Mucosa of stomach (tissue), 1 donor: ENCODE measurements at regions not wholly inside any gene's neighbourhood (a gene's known extent, or its start where the extent isn't known, plus 50 kb on each side); places are given as distances from the start of the nearest gene placed in this dataset.

ENCODE experiments used
- H3K27me3 ChIP-seq: one replicate; pipeline ENCODE4 v1.7.0; 2013; ENCODE audit warnings: mild to moderate bottlenecking, low read length; ENCODE audit not compliant: control insufficient read depth, insufficient read depth
- H3K36me3 ChIP-seq: one replicate; pipeline ENCODE4 v1.7.0; 2013; ENCODE audit warnings: low read length; ENCODE audit not compliant: control insufficient read depth, insufficient read depth
- H3K4me1 ChIP-seq: one replicate; pipeline ENCODE4 v1.7.0; 2013; ENCODE audit warnings: mild to moderate bottlenecking, low read length; ENCODE audit not compliant: control insufficient read depth, insufficient read depth
- H3K4me3 ChIP-seq: one replicate; pipeline ENCODE4 v1.7.0; 2013; ENCODE audit warnings: low read length
- H3K9ac ChIP-seq: one replicate; pipeline ENCODE4 v1.7.0; 2013; ENCODE audit warnings: mild to moderate bottlenecking, low read length, moderate library complexity
- H3K9me3 ChIP-seq: one replicate; pipeline ENCODE4 v1.7.0; 2013; ENCODE audit warnings: mild to moderate bottlenecking, low read length, moderate library complexity; ENCODE audit not compliant: control insufficient read depth
- donor health status: Pancreatic carcinoma.

DNA sequence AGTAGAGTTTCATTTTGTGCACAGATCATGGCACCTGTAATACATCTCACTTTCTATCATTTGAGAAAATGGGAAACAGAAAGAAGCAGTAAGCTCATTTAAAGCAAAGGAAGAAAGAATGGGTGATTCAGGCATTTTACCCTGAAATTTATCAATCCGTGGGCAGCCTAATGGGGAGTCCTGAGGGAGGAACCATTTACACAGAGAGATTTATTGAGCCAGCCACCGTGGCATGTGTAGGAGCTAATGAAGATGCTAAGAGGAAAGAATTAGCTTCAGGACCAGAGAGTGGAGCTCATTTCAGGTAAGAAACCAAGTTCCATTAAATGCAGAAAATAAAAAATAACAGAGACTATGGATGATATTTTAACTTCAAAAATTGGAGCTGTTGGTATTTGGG lies 443.4 kb upstream of the COBL start:
- Histone ChIP-seq H3K4me3 (no peak overlapping the region), H3K27me3 (no peaks in the 10 kb centered on the region), H3K9ac (no peak overlapping the region), H3K36me3 (no peaks in the 10 kb centered on the region), H3K4me1 (no peaks in the 10 kb centered on the region), H3K9me3 (no peaks in the 10 kb centered on the region)

DNA sequence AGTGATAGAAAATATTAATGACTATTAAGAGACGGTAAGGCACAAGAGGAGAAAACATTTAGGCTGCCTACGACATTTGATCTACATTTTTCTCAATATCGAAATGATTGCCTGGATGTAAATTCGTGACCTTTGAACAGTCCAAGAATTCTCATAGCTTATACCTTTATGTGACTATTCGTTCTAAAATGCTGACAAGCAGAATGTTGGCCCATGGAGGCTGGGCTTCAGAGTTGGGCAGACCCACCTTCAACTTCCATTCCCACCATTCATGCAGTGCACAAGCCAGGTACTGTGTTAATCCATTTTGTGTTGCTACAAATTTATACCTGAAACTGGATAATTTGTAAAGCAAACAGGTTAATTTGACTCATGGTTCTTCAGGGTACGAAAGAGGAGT lies 441.4 kb upstream of the COBL start:
- H3K9me3 ChIP-seq = no peaks in the 10 kb centered on the region
- H3K27me3 ChIP-seq = no peaks in the 10 kb centered on the region
- no peaks in the 10 kb centered on the region for H3K36me3 ChIP-seq
- H3K9ac ChIP-seq = no peak overlapping the region
- no peak overlapping the region for H3K4me3 ChIP-seq
- no peaks in the 10 kb centered on the region for H3K4me1 ChIP-seq

DNA sequence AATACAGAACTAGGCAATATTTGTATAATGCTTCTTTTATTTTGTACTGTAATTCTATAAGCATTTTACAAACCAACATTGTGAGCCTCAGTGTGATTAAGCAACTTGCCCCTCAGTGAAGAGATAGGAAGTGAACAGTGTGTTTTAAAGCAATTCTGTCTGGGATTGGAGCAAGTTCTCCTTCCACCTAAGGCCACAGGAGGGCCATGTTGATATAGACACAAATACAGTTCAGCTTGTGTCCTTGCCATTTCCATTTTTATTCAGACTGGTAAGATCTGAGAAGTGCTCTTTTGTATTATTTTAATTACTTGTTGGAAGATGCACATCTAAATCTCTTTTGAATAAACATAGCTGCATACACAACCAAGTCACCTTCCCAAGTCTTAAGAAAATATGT lies 416.3 kb upstream of the COBL start:
- H3K27me3 ChIP-seq = no peaks in the 10 kb centered on the region
- H3K9ac ChIP-seq = no peak overlapping the region
- H3K4me3 ChIP-seq = no peak overlapping the region

DNA sequence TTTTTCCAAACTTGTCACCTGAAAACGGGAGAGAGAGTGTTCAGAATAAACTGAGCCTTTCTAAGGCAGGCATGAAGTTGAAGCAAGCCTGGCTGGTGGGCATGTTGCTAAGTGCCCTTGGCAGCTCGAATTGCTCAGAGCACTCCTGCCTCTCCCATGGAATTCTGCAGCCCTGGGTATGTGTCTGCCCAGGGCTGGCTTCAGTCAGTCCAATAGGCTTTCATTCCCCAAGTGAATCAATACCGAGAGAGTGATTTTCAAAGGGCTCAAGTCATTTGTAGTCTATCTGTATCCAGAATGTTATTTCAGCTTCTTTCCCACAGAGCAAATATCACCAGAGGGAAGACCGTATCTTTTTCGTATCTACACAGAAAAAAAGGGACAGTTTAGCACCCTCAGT lies 415.5 kb upstream of the COBL start:
- no peaks in the 10 kb centered on the region for H3K36me3 ChIP-seq
- H3K9me3 ChIP-seq = no peaks in the 10 kb centered on the region
- H3K27me3 ChIP-seq = no peaks in the 10 kb centered on the region
- no peaks in the 10 kb centered on the region for H3K4me1 ChIP-seq
- no peak overlapping the region for H3K4me3 ChIP-seq
- H3K9ac ChIP-seq = no peak overlapping the region

More for the DNA sequence above, 416.3 kb upstream of the COBL start:
- Histone ChIP-seq H3K4me1 (no peaks in the 10 kb centered on the region), H3K36me3 (no peaks in the 10 kb centered on the region), H3K9me3 (no peaks in the 10 kb centered on the region)

DNA sequence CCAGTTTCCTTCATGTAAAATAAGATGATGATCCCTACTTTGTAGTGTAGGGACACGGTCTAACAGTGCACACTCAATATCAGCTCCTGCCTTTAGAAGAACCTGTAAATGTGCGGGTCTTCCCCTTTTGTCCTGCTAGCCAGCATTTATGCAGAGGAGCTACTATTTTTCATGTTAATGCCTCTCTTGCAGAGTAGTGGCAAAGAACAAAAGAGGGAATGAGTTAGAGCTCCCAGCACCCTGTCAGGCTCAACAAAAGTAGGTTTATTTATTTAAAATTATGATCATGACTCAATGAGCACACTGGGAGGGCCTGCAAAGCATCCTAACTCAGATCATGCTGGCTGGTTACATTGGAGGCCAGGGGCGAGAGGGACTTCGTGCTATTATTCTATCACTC lies 414.5 kb upstream of the COBL start:
- H3K4me1 ChIP-seq = no peaks in the 10 kb centered on the region
- no peaks in the 10 kb centered on the region for H3K27me3 ChIP-seq
- no peaks in the 10 kb centered on the region for H3K36me3 ChIP-seq
- H3K9ac ChIP-seq = no peak overlapping the region
- no peak overlapping the region for H3K4me3 ChIP-seq
- H3K9me3 ChIP-seq = no peaks in the 10 kb centered on the region

GRCh38 chr7:51727441-51727840 lies 410.8 kb upstream of the COBL start:
- Histone ChIP-seq H3K9me3 (no peaks in the 10 kb centered on the region), H3K4me3 (no peak overlapping the region), H3K9ac (no peak overlapping the region), H3K27me3 (no peaks in the 10 kb centered on the region), H3K36me3 (no peaks in the 10 kb centered on the region), H3K4me1 (no peaks in the 10 kb centered on the region)

DNA sequence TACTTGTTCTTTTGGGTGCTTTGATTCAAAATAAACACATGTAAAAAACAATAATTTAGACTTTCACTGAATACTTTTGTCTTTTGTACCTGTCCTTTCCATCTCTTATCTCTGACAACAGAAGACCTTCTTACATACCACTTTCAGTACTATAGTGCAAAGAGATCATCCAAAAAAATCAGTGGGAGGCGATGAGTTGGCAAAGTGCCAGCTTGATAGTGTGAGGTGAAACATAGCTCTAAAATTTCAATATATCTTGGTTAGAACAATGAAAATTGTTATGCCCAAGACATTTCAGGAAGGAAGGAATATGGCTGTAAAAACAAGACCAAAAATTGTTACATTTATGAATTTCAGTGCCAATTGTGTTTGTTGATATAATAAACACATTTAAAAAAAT lies 390.2 kb upstream of the COBL start:
- no peak overlapping the region for H3K9ac ChIP-seq
- no peaks in the 10 kb centered on the region for H3K4me1 ChIP-seq
- no peaks in the 10 kb centered on the region for H3K36me3 ChIP-seq
- H3K27me3 ChIP-seq = no peaks in the 10 kb centered on the region
- H3K9me3 ChIP-seq = no peaks in the 10 kb centered on the region
- no peak overlapping the region for H3K4me3 ChIP-seq

DNA sequence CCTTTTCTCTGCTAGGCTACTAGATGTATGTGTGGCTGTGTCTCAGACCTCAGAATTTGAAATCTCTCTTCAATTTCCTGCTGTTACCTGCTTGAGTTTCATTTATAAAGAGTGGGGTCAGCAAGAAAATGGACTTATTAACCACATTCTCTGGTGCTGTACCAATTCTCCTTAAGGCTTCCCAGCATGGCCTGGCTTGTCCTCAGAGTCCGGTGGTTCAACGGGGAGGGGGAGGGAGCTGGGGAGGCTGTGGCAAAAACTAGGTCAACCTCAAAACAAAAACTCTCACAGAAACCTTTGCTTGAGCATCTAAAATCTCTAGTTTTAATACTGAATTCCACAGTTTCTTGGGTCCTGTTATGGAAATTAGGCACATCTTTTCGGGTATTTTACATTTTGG lies 389.1 kb upstream of the COBL start:
- H3K9ac ChIP-seq = no peak overlapping the region
- no peaks in the 10 kb centered on the region for H3K9me3 ChIP-seq
- H3K4me1 ChIP-seq = no peaks in the 10 kb centered on the region
- H3K4me3 ChIP-seq = no peak overlapping the region
- no peaks in the 10 kb centered on the region for H3K36me3 ChIP-seq
- no peaks in the 10 kb centered on the region for H3K27me3 ChIP-seq

- Histone ChIP-seq H3K4me1 (no peaks in the 10 kb centered on the region), H3K36me3 (no peaks in the 10 kb centered on the region), H3K9me3 (no peaks in the 10 kb centered on the region), H3K4me3 (no peak overlapping the region), H3K27me3 (no peaks in the 10 kb centered on the region), H3K9ac (no peak overlapping the region)
Observed at GRCh38 chr7:51702673-51703072, 386.1 kb upstream of the COBL start.

DNA sequence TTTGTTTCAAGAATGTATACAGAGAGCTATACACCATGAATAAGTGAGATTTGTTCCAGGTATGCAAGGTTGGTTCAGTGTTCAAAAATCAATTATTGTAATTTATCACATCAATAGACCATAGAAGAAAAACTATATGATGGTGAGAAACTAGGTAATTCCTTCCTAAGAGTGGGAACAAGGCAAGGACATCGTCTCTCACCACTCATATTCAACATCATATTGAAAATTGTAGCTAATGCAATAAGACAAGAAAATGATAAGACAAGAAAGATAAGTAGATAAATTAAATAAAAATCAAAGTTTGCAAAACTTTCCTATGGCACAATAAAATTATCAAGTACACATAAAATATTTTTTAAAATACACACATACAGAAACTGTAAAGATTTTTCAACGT lies 385.3 kb upstream of the COBL start:
- Histone ChIP-seq H3K9me3 (no peaks in the 10 kb centered on the region), H3K4me3 (no peak overlapping the region), H3K27me3 (no peaks in the 10 kb centered on the region), H3K9ac (no peak overlapping the region), H3K4me1 (no peaks in the 10 kb centered on the region), H3K36me3 (no peaks in the 10 kb centered on the region)

GRCh38 chr7:51700593-51701215 lies 384.1 kb upstream of the COBL start:
- Histone ChIP-seq H3K9ac (no peak overlapping the region), H3K27me3 (no peaks in the 10 kb centered on the region), H3K4me3 (no peak overlapping the region), H3K9me3 (no peaks in the 10 kb centered on the region), H3K4me1 (no peaks in the 10 kb centered on the region), H3K36me3 (no peaks in the 10 kb centered on the region)

DNA sequence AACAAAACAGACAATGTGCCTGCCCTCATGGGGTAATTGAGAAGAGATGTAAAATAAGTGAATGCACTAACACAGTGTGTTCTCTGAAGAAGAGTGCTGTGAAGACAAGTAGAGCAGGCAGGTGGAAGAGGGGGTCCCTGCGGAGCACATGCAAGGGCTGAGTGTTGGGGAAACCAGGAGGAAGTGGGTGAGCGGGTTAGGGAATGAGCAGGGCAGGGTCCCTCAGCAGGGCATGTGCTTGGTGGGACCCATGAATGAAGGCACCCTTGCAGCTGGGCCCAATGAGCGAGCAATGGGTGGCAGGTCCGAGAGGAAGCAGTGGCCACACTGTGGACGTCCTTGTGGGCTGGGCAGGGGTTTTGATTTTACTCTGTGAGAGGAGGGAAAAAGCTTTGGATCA lies 376.6 kb upstream of the COBL start:
- Histone ChIP-seq H3K4me1 (no peaks in the 10 kb centered on the region), H3K27me3 (no peaks in the 10 kb centered on the region), H3K9me3 (no peaks in the 10 kb centered on the region), H3K9ac (no peak overlapping the region), H3K36me3 (no peaks in the 10 kb centered on the region), H3K4me3 (no peak overlapping the region)

DNA sequence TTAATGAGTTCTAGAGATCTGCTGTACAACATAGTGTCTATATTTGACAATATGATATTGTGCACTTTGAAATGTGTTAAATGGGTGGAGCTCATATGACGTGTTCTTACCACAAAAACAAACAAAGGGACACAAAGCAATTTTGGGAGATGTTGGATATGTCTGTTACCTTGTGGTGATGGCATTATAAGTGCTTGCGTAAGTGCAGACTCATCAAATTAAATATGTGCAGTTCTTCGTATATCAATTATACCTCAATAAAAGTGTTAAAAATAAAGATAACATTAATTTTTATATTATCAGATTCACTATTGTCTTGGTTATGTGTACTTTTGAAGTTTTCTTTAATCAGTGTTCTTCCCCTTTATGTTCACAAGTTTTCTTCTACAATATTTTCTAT lies 372.9 kb upstream of the COBL start:
- H3K9ac ChIP-seq = no peak overlapping the region
- H3K27me3 ChIP-seq = no peaks in the 10 kb centered on the region
- no peaks in the 10 kb centered on the region for H3K9me3 ChIP-seq
- H3K4me1 ChIP-seq = no peaks in the 10 kb centered on the region
- no peaks in the 10 kb centered on the region for H3K36me3 ChIP-seq
- no peak overlapping the region for H3K4me3 ChIP-seq
